ENCODE measurements at regions not wholly inside any gene's neighbourhood (a gene's known extent, or its start where the extent isn't known, plus 50 kb on each side); places are given as distances from the start of the nearest gene placed in this dataset.

DNA sequence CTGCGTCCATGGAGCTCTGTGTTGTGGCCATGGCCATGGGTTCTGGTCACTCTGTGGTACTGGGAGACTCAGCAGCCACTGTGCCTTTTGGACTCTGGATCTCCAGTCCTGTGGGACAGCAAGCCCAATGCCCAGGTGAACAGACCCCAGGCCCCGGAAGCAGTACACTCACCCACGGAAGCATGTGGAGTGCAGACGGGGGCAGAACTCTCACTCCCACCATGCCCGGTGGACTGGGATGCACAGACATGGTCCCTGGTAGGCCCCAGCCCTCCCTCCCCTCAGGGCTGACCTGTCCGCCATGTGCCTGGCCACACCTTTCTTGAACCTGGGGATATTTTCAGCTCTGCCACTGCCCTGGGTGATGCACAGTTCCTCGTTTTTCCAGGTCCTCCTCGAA is 163.3 kb downstream of the URI1 start:
- H3K79me2 ChIP-seq (ENCODE audit: insufficient read depth, low read length) = no peaks in the 10 kb centered on the region
- no peaks in the 10 kb centered on the region for H3K36me3 ChIP-seq (ENCODE audit: insufficient read depth, low read length)

DNA sequence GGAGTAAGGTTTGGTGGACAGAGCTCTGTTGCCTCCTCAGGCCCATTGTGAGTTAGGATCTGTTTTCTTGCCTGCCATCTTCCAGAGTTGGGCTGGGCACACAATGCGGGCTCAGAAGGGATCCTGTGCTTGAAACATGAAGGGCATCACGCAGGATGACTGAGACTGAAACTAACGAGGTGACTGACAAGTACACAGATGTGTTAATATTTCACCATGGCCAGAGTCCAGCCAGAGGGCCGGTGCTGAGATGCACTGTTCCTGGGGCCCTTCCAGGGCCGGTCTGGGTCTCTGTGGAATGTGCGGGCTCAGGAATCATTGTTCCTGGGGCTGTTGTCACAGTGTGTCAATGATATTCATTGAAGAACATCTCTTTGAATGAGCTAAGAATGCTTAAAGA is 163.7 kb downstream of the URI1 start:
- Histone ChIP-seq H3K27ac (ENCODE audit: low read depth, low read length) (no peak overlapping the region), H3K4me2 (ENCODE audit: low read length) (no peak overlapping the region), H3K9ac (ENCODE audit: low read length) (no peak overlapping the region), H2AFZ (ENCODE audit: low read depth, low read length) (no peak overlapping the region), H3K9me3 (ENCODE audit: insufficient read depth, low read depth, low read length) (peaks cover 6% of the 10 kb centered on the region), H3K4me3 (ENCODE audit: insufficient read depth, low read depth, low read length) (no peak overlapping the region), H3K4me1 (ENCODE audit: insufficient read depth, low read length) (no peaks in the 10 kb centered on the region), H3K36me3 (ENCODE audit: insufficient read depth, low read length) (no peaks in the 10 kb centered on the region), H4K20me1 (ENCODE audit: insufficient read depth, low read length) (no peaks in the 10 kb centered on the region), H3K27me3 (ENCODE audit: insufficient read depth, low read length) (no peaks in the 10 kb centered on the region), H3K79me2 (ENCODE audit: insufficient read depth, low read length) (no peaks in the 10 kb centered on the region)
- peaks cover 3% of the 10 kb centered on the region for H3K9me3 Mint-ChIP-seq (ENCODE audit: unreplicated experiment)
- FAIRE-seq = no peak
- H3K27ac Mint-ChIP-seq (ENCODE audit: unreplicated experiment) = no peak overlapping the region
- TF ChIP-seq EZH2 (IDR thresholded peaks at IDR 0.05; ENCODE audit: insufficient read depth, low read length) = no peak
- TF ChIP-seq, protein P1, sequence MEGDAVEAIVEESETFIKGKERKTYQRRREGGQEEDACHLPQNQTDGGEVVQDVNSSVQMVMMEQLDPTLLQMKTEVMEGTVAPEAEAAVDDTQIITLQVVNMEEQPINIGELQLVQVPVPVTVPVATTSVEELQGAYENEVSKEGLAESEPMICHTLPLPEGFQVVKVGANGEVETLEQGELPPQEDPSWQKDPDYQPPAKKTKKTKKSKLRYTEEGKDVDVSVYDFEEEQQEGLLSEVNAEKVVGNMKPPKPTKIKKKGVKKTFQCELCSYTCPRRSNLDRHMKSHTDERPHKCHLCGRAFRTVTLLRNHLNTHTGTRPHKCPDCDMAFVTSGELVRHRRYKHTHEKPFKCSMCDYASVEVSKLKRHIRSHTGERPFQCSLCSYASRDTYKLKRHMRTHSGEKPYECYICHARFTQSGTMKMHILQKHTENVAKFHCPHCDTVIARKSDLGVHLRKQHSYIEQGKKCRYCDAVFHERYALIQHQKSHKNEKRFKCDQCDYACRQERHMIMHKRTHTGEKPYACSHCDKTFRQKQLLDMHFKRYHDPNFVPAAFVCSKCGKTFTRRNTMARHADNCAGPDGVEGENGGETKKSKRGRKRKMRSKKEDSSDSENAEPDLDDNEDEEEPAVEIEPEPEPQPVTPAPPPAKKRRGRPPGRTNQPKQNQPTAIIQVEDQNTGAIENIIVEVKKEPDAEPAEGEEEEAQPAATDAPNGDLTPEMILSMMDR (IDR thresholded peaks at IDR 0.05; ENCODE audit: insufficient read depth, low read depth, low read length) = no peak
- peaks cover 35% of the 10 kb centered on the region for H3K27me3 Mint-ChIP-seq (ENCODE audit: low read depth, unreplicated experiment)
- H3K4me1 Mint-ChIP-seq (ENCODE audit: low read depth, unreplicated experiment) = no peaks in the 10 kb centered on the region
- H3K36me3 Mint-ChIP-seq (ENCODE audit: low read depth, unreplicated experiment) = no peaks in the 10 kb centered on the region
- DNase-seq (ENCODE audit: low read depth) = no peak
- H3K4me3 Mint-ChIP-seq (ENCODE audit: unreplicated experiment) = no peak overlapping the region

More for the DNA sequence above, 163.3 kb downstream of the URI1 start:
- H3K27ac Mint-ChIP-seq (ENCODE audit: unreplicated experiment) = no peak overlapping the region
- FAIRE-seq (no peak), DNase-seq (ENCODE audit: low read depth) (no peak)
- H3K4me2 ChIP-seq (ENCODE audit: low read length) = no peak overlapping the region
- no peaks in the 10 kb centered on the region for H4K20me1 ChIP-seq (ENCODE audit: insufficient read depth, low read length)
- no peak overlapping the region for H2AFZ ChIP-seq (ENCODE audit: low read depth, low read length)
- peaks cover 3% of the 10 kb centered on the region for H3K9me3 Mint-ChIP-seq (ENCODE audit: unreplicated experiment)
- H3K27me3 ChIP-seq (ENCODE audit: insufficient read depth, low read length) = no peaks in the 10 kb centered on the region
- peaks cover 31% of the 10 kb centered on the region for H3K27me3 Mint-ChIP-seq (ENCODE audit: low read depth, unreplicated experiment)
- peaks cover 6% of the 10 kb centered on the region for H3K9me3 ChIP-seq (ENCODE audit: insufficient read depth, low read depth, low read length)
- no peaks in the 10 kb centered on the region for H3K36me3 Mint-ChIP-seq (ENCODE audit: low read depth, unreplicated experiment)
- no peaks in the 10 kb centered on the region for H3K4me1 ChIP-seq (ENCODE audit: insufficient read depth, low read length)
- TF ChIP-seq, protein P1 (IDR thresholded peaks at IDR 0.05; ENCODE audit: insufficient read depth, low read depth, low read length) = no peak
- no peak for TF ChIP-seq EZH2 (IDR thresholded peaks at IDR 0.05; ENCODE audit: insufficient read depth, low read length)
- H3K27ac ChIP-seq (ENCODE audit: low read depth, low read length) = no peak overlapping the region
- no peaks in the 10 kb centered on the region for H3K4me1 Mint-ChIP-seq (ENCODE audit: low read depth, unreplicated experiment)
- H3K4me3 Mint-ChIP-seq (ENCODE audit: unreplicated experiment) = no peak overlapping the region
- no peak overlapping the region for H3K9ac ChIP-seq (ENCODE audit: low read length)
- H3K4me3 ChIP-seq (ENCODE audit: insufficient read depth, low read depth, low read length) = no peak overlapping the region

DNA sequence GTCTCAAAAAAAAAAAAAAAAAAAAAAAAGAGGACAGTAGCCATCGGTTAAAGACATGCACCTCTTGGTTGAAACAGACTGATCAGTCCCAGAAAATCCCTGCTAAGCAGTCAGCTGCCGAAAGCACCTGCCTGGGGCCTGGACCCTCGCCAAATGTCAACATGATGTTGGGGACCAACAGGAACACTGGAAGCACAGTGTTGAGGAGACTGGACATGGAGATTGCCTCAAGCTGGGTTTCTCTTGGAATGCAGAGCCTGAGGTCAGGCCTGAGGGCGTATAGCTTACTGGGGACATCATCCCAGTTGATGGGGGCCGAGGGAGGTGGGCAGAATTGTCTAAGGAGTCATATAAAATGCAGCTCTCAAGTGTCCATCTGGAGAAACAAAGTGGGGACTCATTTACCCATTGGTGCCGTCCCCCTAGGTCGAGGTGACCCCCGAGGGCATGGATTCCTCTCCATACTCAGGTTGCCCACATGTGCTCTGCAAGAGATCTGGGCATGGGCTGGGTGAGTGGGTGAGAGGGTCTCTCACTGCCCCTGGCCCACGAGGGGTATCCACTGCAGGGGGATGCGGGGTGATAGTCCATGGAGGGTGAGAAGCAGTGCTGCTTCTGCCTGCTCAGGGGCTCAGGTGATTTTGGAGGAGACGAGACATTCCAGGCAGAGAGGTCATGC is 164.5 kb downstream of the URI1 start:
- no peaks in the 10 kb centered on the region for H3K36me3 Mint-ChIP-seq (ENCODE audit: low read depth, unreplicated experiment)
- FAIRE-seq = no peak
- Histone ChIP-seq H4K20me1 (ENCODE audit: insufficient read depth, low read length) (no peaks in the 10 kb centered on the region), H3K4me3 (ENCODE audit: insufficient read depth, low read depth, low read length) (no peak overlapping the region), H2AFZ (ENCODE audit: low read depth, low read length) (no peak overlapping the region), H3K4me2 (ENCODE audit: low read length) (no peak overlapping the region), H3K27me3 (ENCODE audit: insufficient read depth, low read length) (no peaks in the 10 kb centered on the region), H3K36me3 (ENCODE audit: insufficient read depth, low read length) (no peaks in the 10 kb centered on the region), H3K9ac (ENCODE audit: low read length) (no peak overlapping the region), H3K4me1 (ENCODE audit: insufficient read depth, low read length) (no peaks in the 10 kb centered on the region), H3K9me3 (ENCODE audit: insufficient read depth, low read depth, low read length) (peaks cover 2% of the 10 kb centered on the region), H3K27ac (ENCODE audit: low read depth, low read length) (no peak overlapping the region), H3K79me2 (ENCODE audit: insufficient read depth, low read length) (no peaks in the 10 kb centered on the region)
- no peak overlapping the region for H3K4me3 Mint-ChIP-seq (ENCODE audit: unreplicated experiment)
- no peak for DNase-seq (ENCODE audit: low read depth)
- peaks cover 38% of the 10 kb centered on the region for H3K27me3 Mint-ChIP-seq (ENCODE audit: low read depth, unreplicated experiment)
- no peaks in the 10 kb centered on the region for H3K4me1 Mint-ChIP-seq (ENCODE audit: low read depth, unreplicated experiment)
- H3K27ac Mint-ChIP-seq (ENCODE audit: unreplicated experiment) = no peak overlapping the region
- TF ChIP-seq EZH2 (IDR thresholded peaks at IDR 0.05; ENCODE audit: insufficient read depth, low read length) = no peak
- TF ChIP-seq, protein P1 (IDR thresholded peaks at IDR 0.05; ENCODE audit: insufficient read depth, low read depth, low read length) = no peak
- H3K9me3 Mint-ChIP-seq (ENCODE audit: unreplicated experiment) = no peaks in the 10 kb centered on the region
